SU-DHL-6 (cell line): ENCODE measurements at regions not wholly inside any gene's neighbourhood (a gene's known extent, or its start where the extent isn't known, plus 50 kb on each side); places are given as distances from the start of the nearest gene placed in this dataset.

Experiments used
- CTCF ChIP-seq: fragments of 200-600 bp; sonication (generic); IDR thresholded peaks from one replicate; pipeline ENCODE4 v1.5.1; 2017; ENCODE audit warnings: antibody characterized with exemption, mild to moderate bottlenecking, low read length, moderate library complexity; ENCODE audit not compliant: insufficient read depth, poor library complexity, severe bottlenecking
- EZH2phosphoT487 ChIP-seq: fragments of 200-600 bp; sonication (generic), shearing (Covaris generic); conservative IDR thresholded peaks from 2 replicates; pipeline ENCODE4 v1.6.1; 2018; ENCODE audit warnings: mild to moderate bottlenecking, antibody characterized with exemption, low read length, moderate library complexity, mixed read lengths

DNA sequence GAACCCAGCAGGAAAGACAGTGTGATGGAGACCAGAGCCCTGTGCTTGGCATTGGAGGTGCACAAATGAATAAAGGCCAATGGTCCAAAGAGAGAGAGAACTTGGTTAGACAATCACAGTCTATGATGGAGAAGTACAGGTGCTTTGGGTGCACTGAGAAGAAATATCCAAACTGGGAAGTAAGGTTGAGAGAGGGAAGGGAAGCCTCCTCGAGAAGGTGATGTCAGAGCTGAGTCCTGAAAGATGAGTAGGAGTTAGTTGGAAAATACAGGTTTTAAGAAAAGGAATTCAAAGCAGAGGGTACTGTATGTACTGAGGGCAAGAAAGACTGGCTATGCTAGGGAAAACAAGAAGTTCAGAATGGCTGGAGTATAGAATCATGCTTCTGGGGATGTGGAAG lies 94.1 kb upstream of the CD53 start:
- TF ChIP-seq CTCF (no peak), EZH2phosphoT487 (no peak)
